Mucosa of descending colon (tissue), 3 donors: ENCODE measurements at regions not wholly inside any gene's neighbourhood (a gene's known extent, or its start where the extent isn't known, plus 50 kb on each side); places are given as distances from the start of the nearest gene placed in this dataset.

Experiments used
- ATAC-seq: fragments of 200-7000 bp; cut with Tn5 transposase; one replicate; pipeline ENCODE4 v1.9.1; 2020; ENCODE audit warnings: mild to moderate bottlenecking, moderate library complexity
- DNase-seq, 3 donors: peaks; one replicate each; pipeline ENCODE4 v3.0.0-alpha.2; 2020
- H3K36me3 ChIP-seq: fragments of 200-600 bp; one replicate; pipeline ENCODE4 v1.8.0; 2021; ENCODE audit warnings: low read depth, mild to moderate bottlenecking
- H3K4me1 ChIP-seq: fragments of 200-600 bp; one replicate; pipeline ENCODE4 v1.8.0; 2021; ENCODE audit warnings: low read depth, mild to moderate bottlenecking
- H3K4me3 ChIP-seq: fragments of 200-600 bp; one replicate; pipeline ENCODE4 v1.8.0; 2021; ENCODE audit warnings: mild to moderate bottlenecking
- H3K9me3 ChIP-seq: fragments of 200-600 bp; one replicate; pipeline ENCODE4 v1.8.0; 2021; ENCODE audit warnings: mild to moderate bottlenecking
- CTCF ChIP-seq: fragments of 200-600 bp; IDR thresholded peaks from one replicate; pipeline ENCODE4 v1.8.0; 2022; ENCODE audit warnings: antibody characterized with exemption, mild to moderate bottlenecking
- intact Hi-C, 2 donors: fragments of 100-400 bp; cut with DNase I in 1 of 2; cut with micrococcal nuclease in 1 of 2; formaldehyde crosslinking; loops; one replicate each; pipeline versions ENCODE4 v1.11.0 to v1.11.1; 2022; cut with DNase I, micrococcal nuclease
- donor health status: DM: no; HTN: no; CAD: no; lungs with moderate emphysema.
- donor health status: DM: no; HTN: no; CAD: no.
- donor health status: DM: no; HTN: yes; CAD: no.

GRCh38 chr9:100661668-100662067 lies 83.8 kb downstream of the CAVIN4 start:
- DNase-seq: no peak
- Histone ChIP-seq H3K9me3 (peaks cover 3% of the 10 kb centered on the region), H3K4me1 (no peaks in the 10 kb centered on the region), H3K4me3 (no peak overlapping the region), H3K36me3 (no peaks in the 10 kb centered on the region)
- no peak for ATAC-seq
- TF ChIP-seq CTCF: no peak
- intact Hi-C loops: no loop called here

GRCh38 chr9:100662122-100662521 lies 84.2 kb downstream of the CAVIN4 start:
- H3K4me1 ChIP-seq: no peaks in the 10 kb centered on the region
- H3K4me3 ChIP-seq: no peak overlapping the region
- no peaks in the 10 kb centered on the region for H3K9me3 ChIP-seq
- no peak for TF ChIP-seq CTCF
- intact Hi-C loops: no loop called here
- no peak for DNase-seq
- no peaks in the 10 kb centered on the region for H3K36me3 ChIP-seq
- no peak for ATAC-seq

- H3K4me1 ChIP-seq: no peaks in the 10 kb centered on the region
- ATAC-seq: no peak
- no peak overlapping the region for H3K4me3 ChIP-seq
- H3K36me3 ChIP-seq: no peaks in the 10 kb centered on the region
- H3K9me3 ChIP-seq: no peaks in the 10 kb centered on the region
- TF ChIP-seq CTCF: no peak
- intact Hi-C loops: no loop called here
- DNase-seq: no peak
Observed at GRCh38 chr9:100667448-100667847, 89.6 kb downstream of the CAVIN4 start.

- Histone ChIP-seq H3K9me3 (no peaks in the 10 kb centered on the region), H3K4me3 (no peak overlapping the region), H3K4me1 (no peaks in the 10 kb centered on the region), H3K36me3 (no peaks in the 10 kb centered on the region)
- no peak for ATAC-seq
- no peak for TF ChIP-seq CTCF
- intact Hi-C loops: no loop called here
- no peak for DNase-seq
Observed at GRCh38 chr9:100668024-100668423, 90.1 kb downstream of the CAVIN4 start.

- peak; percentile 37 for ATAC-seq
Observed at GRCh38 chr9:100669968-100670367, 92.1 kb downstream of the CAVIN4 start.

More at GRCh38 chr9:100669968-100670367, 92.1 kb downstream of the CAVIN4 start:
- no peaks in the 10 kb centered on the region for H3K4me1 ChIP-seq
- no peak for TF ChIP-seq CTCF
- peak in 1 of 3 donors; percentile 1 for DNase-seq
- intact Hi-C loops: no loop called here
- no peak overlapping the region for H3K4me3 ChIP-seq
- no peaks in the 10 kb centered on the region for H3K36me3 ChIP-seq
- no peaks in the 10 kb centered on the region for H3K9me3 ChIP-seq
